K562 (cell line): ENCODE measurements at regions not wholly inside any gene's neighbourhood (a gene's known extent, or its start where the extent isn't known, plus 50 kb on each side); places are given as distances from the start of the nearest gene placed in this dataset.

Experiments used
- ELF4 ChIP-seq: fragments of 450-650 bp; formaldehyde crosslinking; IDR thresholded peaks from 2 replicates; pipeline ENCODE4 v1.4.0; 2022; ENCODE audit warnings: missing genetic modification characterization
- ERF ChIP-seq: fragments of 450-650 bp; formaldehyde crosslinking; IDR thresholded peaks from 2 replicates; pipeline ENCODE4 v1.4.0; 2020; ENCODE audit warnings: mild to moderate bottlenecking, mixed read lengths
- ETV6 ChIP-seq, 3 experiments: fragments of 150-350 bp in 1 of 3; sonication (generic) in 1 of 3; formaldehyde crosslinking in 1 of 3; IDR thresholded peaks; 2 replicates each; pipeline versions ENCODE4 v1.6.1 to v1.8.0; 2014 to 2022; ENCODE audit warnings: borderline replicate concordance in 2 of 3, low read depth in 2 of 3, antibody characterized with exemption in 1 of 3, low read length in 1 of 3, mild to moderate bottlenecking in 1 of 3, missing genetic modification reagents in 1 of 3
- MYBL2 ChIP-seq, 2 experiments: fragments of 450-650 bp in 1 of 2; sonication (generic) in 1 of 2; formaldehyde crosslinking in 1 of 2; IDR thresholded peaks; 2 replicates each; pipeline versions ENCODE4 v1.6.1 to v1.8.1; 2017 to 2022; ENCODE audit warnings: borderline replicate concordance in 1 of 2, inconsistent platforms in 1 of 2, low read depth in 1 of 2, mild to moderate bottlenecking in 1 of 2, missing genetic modification reagents in 1 of 2, moderate library complexity in 1 of 2
- NR3C1 ChIP-seq: sonication (generic); formaldehyde crosslinking; IDR thresholded peaks from 2 replicates; pipeline ENCODE4 v1.8.1; 2022; ENCODE audit warnings: missing genetic modification reagents
- TRIM28 ChIP-seq: fragments of 450-650 bp; IDR thresholded peaks from 2 replicates; pipeline ENCODE4 v1.6.1; 2017
- ZBTB17 ChIP-seq: fragments of 450-650 bp; formaldehyde crosslinking; IDR thresholded peaks from 2 replicates; pipeline ENCODE4 v1.4.0; 2020; ENCODE audit warnings: mild to moderate bottlenecking
- ZFX ChIP-seq: sonication (generic); formaldehyde crosslinking; IDR thresholded peaks from 2 replicates; pipeline ENCODE4 v1.8.0; 2022; ENCODE audit warnings: mild to moderate bottlenecking, missing genetic modification reagents, moderate library complexity
- ZNF830 ChIP-seq: fragments of 250-450 bp; sonication (Bioruptor Pico); IDR thresholded peaks from 2 replicates; pipeline ENCODE4 v1.5.0; 2021; ENCODE audit warnings: mild to moderate bottlenecking
- TF ChIP-seq, protein P1 (sequence below), 3 experiments: IDR thresholded peaks in 2 of 3; conservative IDR thresholded peaks in 1 of 3; 2 replicates each; pipeline ENCODE4 v1.5.1; 2011 to 2012; ENCODE audit warnings: low read length in 3 of 3, mild to moderate bottlenecking in 3 of 3, control low read depth in 2 of 3, improper control_type of control experiment in 1 of 3, inconsistent platforms in 1 of 3, low read depth in 1 of 3, mixed read lengths in 1 of 3, moderate library complexity in 1 of 3; ENCODE audit not compliant: insufficient read depth in 2 of 3

DNA sequence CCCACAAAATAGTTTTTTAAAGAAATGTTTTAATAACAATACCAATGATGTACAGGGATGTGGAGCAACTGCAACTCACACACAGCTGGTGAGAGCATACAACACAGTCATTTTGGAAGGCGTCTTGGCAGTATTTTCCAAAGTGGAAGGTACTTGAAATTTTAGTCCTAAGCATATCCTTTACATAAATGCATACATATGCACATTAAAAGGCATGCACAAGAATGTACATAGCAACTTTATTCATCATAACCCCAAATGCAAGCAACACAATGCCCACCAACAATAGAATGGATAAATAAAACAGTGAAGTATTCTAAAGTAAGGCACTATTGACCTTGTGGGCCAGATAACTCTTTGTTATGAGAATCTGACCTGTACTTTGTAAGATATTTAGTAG is 310.1 kb upstream of the ADGRL2 start:
- no peak for TF ChIP-seq TRIM28
- no peak for TF ChIP-seq ELF4
- TF ChIP-seq ZFX (CRISPR knock-in tag): no peak
- no peak for TF ChIP-seq ETV6 (IDR thresholded peaks at IDR 0.05; ENCODE audit: borderline replicate concordance in 1 of 2, low read depth in 2 of 2, low read length in 1 of 2)
- no peak for TF ChIP-seq ETV6 (CRISPR knock-in tag; IDR thresholded peaks at IDR 0.05; ENCODE audit: borderline replicate concordance)
- TF ChIP-seq ERF: no peak
- no peak for TF ChIP-seq ZBTB17 (CRISPR knock-in tag)
- no peak for TF ChIP-seq NR3C1 (CRISPR knock-in tag)
- no peak for TF ChIP-seq MYBL2 (IDR thresholded peaks at IDR 0.05; ENCODE audit: low read depth)
- TF ChIP-seq MYBL2 (CRISPR knock-in tag; IDR thresholded peaks at IDR 0.05; ENCODE audit: borderline replicate concordance): no peak
- TF ChIP-seq, protein P1, sequence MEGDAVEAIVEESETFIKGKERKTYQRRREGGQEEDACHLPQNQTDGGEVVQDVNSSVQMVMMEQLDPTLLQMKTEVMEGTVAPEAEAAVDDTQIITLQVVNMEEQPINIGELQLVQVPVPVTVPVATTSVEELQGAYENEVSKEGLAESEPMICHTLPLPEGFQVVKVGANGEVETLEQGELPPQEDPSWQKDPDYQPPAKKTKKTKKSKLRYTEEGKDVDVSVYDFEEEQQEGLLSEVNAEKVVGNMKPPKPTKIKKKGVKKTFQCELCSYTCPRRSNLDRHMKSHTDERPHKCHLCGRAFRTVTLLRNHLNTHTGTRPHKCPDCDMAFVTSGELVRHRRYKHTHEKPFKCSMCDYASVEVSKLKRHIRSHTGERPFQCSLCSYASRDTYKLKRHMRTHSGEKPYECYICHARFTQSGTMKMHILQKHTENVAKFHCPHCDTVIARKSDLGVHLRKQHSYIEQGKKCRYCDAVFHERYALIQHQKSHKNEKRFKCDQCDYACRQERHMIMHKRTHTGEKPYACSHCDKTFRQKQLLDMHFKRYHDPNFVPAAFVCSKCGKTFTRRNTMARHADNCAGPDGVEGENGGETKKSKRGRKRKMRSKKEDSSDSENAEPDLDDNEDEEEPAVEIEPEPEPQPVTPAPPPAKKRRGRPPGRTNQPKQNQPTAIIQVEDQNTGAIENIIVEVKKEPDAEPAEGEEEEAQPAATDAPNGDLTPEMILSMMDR (IDR thresholded peaks at IDR 0.05 in 2 of 3, conservative IDR thresholded peaks at IDR 0.05 in 1 of 3; ENCODE audit: insufficient read depth in 2 of 3, low read depth in 1 of 3, low read length in 3 of 3): no peak
- no peak for TF ChIP-seq ZNF830 (CRISPR knock-in tag)
